Spleen (tissue), 7 donors: ENCODE measurements at regions not wholly inside any gene's neighbourhood (a gene's known extent, or its start where the extent isn't known, plus 50 kb on each side); places are given as distances from the start of the nearest gene placed in this dataset.

ENCODE experiments used
- CTCF ChIP-seq, 11 experiments: fragments of 200-600 bp in 7 of 11; fragments of 450-650 bp in 4 of 11; sonication (generic) in 4 of 11; IDR thresholded peaks in 8 of 11; conservative IDR thresholded peaks in 3 of 11; 1 replicate in 7 of 11; 2 replicates in 4 of 11; pipeline versions ENCODE4 v1.4.0 to v1.8.0; 2016 to 2021; ENCODE audit warnings: antibody characterized with exemption in 11 of 11, inconsistent platforms in 4 of 11, mild to moderate bottlenecking in 1 of 11
- POLR2A ChIP-seq, 3 donors: fragments of 450-650 bp; IDR thresholded peaks; one replicate each; pipeline ENCODE4 v1.5.1; 2017; ENCODE audit warnings: antibody characterized with exemption in 3 of 3, mild to moderate bottlenecking in 1 of 3
- POLR2AphosphoS5 ChIP-seq, 3 donors: sonication (generic); formaldehyde crosslinking; IDR thresholded peaks; one replicate each; pipeline ENCODE4 v1.5.1; 2017; ENCODE audit warnings: antibody characterized with exemption in 3 of 3
- donor health status: DM: no; HTN: no; CAD: no; lungs with moderate emphysema.
- donor health status: DM: no; HTN: no; CAD: no.
- donor health status: DM: no; HTN: no; CAD: no.

- no peak for TF ChIP-seq POLR2A (IDR thresholded peaks at IDR 0.05)
- no peak for TF ChIP-seq CTCF (IDR thresholded peaks at IDR 0.05 in 8 of 11, conservative IDR thresholded peaks at IDR 0.05 in 3 of 11)
- TF ChIP-seq POLR2AphosphoS5 (IDR thresholded peaks at IDR 0.05): no peak
Measured at GRCh38 chr2:188023035-188023434, 268.6 kb upstream of the GULP1 start.
